ENCODE measurements at regions not wholly inside any gene's neighbourhood (a gene's known extent, or its start where the extent isn't known, plus 50 kb on each side); places are given as distances from the start of the nearest gene placed in this dataset.
"Not testable (repeated sequence)": the region's sequence is repeated elsewhere in the genome, so short reads cannot be mapped to it uniquely, and the experiment has no call there.

DNA sequence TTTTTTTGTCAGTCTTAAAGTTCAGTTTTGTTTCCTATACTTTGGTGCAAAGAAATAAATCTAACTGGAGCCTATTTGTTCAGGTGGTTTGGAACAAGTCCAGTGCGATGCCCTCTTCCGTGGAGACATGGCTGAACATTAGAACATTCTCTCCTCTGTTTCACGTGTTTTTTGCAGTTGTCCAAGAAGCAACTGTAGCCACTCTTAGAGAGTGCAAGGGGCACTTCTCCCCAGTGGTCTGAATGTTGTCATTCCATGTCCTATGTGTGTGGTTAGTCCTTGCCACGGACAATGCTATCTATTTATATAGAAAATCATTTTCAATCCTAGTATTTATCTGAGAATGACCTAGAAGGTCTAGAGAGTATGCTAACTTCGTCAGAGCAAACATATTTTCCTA lies 1232.5 kb upstream of the SEL1L start:
- no peak for DNase-seq (ENCODE audit: extremely low read depth, low read depth, low spot score)

DNA sequence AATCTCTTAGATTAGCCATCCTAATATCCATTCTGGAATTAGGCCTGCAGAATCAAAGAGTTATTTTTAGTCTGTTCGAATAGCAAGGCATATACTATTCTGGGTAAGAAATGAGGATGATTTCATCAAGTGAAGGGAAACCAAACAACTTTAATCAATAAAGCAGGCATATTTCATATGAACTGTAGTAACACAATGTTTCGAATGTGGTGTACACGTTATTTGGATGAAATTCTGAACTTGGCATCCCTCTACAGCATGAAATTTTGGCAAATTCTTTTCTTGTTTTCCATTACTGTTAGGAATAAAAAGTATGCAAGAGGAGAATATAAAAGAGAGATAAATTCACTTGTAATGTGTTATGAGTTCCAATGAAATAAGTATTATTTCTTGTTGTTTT lies 1233.3 kb upstream of the SEL1L start:
- no peak for DNase-seq (ENCODE audit: extremely low read depth, low read depth, low spot score)

DNA sequence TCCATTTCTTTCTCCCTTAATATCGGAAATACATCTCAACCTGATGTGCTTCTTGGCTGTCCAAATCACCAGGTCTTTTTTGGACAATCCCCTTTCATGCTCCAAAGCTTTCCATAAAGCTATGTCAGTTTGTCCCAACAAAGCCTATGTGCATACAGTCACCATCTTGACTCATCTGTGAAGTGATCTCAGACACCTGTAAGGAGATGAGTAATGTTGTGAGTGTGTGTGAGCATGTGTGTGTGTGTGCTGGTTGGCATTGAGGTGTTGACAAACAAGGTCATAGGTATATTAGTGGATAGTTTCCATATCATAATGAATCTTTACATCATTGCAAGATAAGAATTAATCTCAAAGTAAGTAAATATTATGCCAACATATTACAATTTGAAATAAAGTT lies 1243.3 kb upstream of the SEL1L start:
- no peak for DNase-seq (ENCODE audit: extremely low read depth, low read depth, low spot score)

- DNase-seq (ENCODE audit: extremely low read depth, low read depth, low spot score) = no peak
These were observed 1244.4 kb upstream of the SEL1L start for GRCh38 chr14:82778008-82778590.

GRCh38 chr14:82778601-82779000 lies 1244.9 kb upstream of the SEL1L start:
- no peak for DNase-seq (ENCODE audit: extremely low read depth, low read depth, low spot score)

DNA sequence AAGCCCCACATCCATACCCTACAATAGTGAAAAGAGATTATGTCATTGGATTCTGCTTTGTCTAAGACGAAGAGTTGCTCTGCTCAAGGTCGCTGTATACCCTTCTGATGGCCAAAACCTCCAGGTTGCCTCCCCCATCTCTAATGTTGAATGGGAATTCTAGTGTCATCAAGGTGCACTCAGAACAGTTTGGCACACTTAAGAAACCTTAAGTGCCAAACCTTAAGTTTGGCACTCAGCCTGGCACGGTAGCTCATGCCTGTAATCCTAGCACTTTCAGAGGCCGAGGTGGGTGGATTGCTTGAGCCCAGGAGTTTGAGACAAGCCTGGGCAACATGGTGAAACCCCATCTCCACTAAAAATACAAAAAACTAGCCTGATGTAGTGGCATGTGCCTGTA lies 1245.6 kb upstream of the SEL1L start:
- no peak for DNase-seq (ENCODE audit: extremely low read depth, low read depth, low spot score)

GRCh38 chr14:82785756-82786482 lies 1252.3 kb upstream of the SEL1L start:
- DNase-seq (ENCODE audit: extremely low read depth, low read depth, low spot score) = no peak

- DNase-seq (ENCODE audit: extremely low read depth, low read depth, low spot score) = no peak
These were observed 1252.8 kb upstream of the SEL1L start for GRCh38 chr14:82786483-82786880.

DNA sequence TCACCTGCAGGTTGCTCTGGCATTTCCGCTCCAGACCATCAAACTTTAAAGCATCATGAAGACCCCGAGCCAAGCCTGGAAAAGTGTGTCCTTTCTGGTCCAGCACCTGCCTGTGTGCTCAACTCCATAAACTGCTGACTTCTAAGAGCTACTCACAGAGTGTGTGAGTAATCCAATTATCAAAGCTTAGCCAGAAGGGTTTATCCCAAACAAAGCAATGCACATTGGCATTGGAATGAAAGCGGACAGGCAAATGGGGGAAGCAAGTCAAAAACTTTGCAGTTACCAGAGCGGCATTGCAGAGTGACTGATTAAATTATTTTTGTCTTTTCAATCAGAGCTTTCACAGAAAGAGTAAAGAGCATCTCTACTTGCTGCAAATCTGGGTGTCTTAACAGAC lies 1262.4 kb upstream of the SEL1L start:
- DNase-seq (ENCODE audit: extremely low read depth, low read depth, low spot score) = no peak

GRCh38 chr14:82798276-82798675 lies 1264.6 kb upstream of the SEL1L start:
- DNase-seq (ENCODE audit: extremely low read depth, low read depth, low spot score) = no peak

DNA sequence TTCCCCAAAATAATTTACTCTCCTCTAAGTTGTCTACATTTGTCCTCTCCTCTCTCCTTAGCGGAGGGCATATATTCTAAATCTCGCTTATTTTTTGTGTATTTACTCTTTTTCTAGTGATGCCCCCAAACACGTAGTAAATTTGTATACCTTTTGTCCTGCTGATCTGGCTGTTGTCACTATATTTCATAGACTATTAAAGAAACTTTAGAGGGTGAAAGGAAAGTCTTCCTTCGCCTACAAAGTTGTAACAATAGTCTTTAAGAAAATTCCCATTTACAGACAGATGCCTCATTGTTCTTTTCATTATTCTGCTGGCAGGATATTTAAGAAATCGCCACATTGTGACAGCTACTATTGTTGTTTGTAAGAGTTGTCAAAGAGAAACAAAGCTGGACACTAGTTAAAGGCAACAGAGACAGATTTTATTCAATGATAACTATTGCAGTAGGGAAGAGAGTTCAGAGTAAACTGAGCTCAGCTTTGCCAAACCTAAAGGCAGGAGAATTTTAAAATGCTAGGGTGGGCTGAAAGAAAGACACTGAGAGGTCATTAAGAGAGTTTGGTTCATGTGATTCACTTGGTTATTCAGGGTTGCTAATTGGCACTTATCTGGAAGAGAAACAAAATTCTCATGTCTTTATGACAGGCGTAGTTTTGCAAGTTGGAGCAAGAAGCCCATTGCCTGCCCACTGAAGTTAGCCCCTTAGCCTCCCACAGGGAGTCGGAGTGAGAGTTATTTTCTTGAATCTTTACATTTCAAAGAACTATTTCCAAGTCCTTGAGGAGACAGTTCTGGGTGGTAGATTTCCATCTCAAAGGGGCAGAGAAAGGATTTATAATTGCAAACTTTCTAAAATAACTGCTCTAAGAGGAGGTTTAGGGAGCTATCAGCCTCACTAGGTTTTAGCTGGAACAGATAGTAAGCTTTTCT lies 1272.5 kb upstream of the SEL1L start:
- DNase-seq (ENCODE audit: extremely low read depth, low read depth, low spot score) = no peak

DNA sequence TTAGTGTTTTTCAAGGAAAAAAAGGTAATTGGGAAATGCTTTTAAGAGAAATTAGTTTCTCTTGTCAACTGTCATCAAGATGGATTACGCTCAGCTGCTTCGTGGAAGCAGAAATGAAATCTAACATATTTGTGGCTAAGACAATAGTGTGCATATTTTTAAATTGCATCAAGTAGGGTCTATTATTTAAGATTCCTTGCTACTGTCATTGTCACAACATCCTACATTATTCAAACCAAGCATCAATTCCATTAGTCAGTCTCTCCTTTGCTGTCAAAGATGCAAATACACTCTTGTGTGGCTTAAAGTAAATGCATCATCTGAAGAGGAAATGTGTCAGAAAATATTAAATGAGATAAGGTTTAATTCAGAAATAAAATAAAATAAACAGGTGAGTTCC lies 1277.6 kb upstream of the SEL1L start:
- no peak for DNase-seq (ENCODE audit: extremely low read depth, low read depth, low spot score)

GRCh38 chr14:82814339-82814738 lies 1280.7 kb upstream of the SEL1L start:
- DNase-seq (ENCODE audit: extremely low read depth, low read depth, low spot score) = not testable (repeated sequence)

GRCh38 chr14:82830596-82830995 lies 1296.9 kb upstream of the SEL1L start:
- DNase-seq (ENCODE audit: extremely low read depth, low read depth, low spot score) = no peak

- no peak for DNase-seq (ENCODE audit: extremely low read depth, low read depth, low spot score)
These were observed 1302.8 kb upstream of the SEL1L start for GRCh38 chr14:82836256-82836950.

DNA sequence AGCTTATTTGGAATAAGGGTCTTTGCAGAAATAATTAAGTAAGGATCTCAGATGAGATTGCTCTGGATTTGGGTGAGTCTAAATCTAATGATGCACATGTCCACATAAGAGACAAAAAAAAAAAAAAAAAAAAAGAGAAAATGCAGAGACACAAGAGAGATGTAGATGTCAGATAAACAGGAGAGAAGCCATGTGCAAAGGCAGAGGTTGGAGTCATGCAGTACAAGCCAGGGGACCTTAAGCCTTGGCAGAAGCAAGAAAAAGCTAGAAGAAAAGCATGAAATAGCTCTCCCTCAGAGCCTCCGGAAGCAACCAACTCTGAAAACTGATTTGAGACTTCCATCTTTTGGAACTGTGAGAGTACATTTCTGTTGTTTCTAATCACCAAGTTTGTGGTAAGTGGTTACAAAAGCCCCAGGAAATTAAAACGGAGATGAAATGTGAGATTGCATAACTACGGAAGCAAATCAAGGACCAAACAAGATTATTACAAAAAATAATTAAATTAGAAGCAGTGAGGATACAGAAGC lies 1304.0 kb upstream of the SEL1L start:
- no peak for DNase-seq (ENCODE audit: extremely low read depth, low read depth, low spot score)

DNA sequence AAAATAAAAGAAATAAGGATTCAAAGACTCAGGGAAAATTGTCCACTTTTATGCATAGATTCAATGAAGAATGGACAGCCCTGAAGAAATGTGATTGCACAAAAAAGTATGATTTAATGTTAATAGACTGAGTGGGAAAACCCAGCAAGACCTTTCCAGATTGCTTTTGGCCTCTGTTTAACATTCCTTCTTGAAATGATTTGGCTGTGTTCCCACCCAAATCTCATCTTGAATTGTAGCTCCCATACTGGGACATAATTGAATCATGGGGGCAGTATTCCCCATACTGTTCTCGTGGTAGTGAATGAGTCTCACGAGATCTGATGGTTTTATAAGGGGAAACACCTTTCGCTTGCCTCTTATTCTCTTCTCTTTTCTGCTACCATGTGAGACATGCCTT lies 1316.9 kb upstream of the SEL1L start:
- DNase-seq (ENCODE audit: extremely low read depth, low read depth, low spot score) = no peak

DNA sequence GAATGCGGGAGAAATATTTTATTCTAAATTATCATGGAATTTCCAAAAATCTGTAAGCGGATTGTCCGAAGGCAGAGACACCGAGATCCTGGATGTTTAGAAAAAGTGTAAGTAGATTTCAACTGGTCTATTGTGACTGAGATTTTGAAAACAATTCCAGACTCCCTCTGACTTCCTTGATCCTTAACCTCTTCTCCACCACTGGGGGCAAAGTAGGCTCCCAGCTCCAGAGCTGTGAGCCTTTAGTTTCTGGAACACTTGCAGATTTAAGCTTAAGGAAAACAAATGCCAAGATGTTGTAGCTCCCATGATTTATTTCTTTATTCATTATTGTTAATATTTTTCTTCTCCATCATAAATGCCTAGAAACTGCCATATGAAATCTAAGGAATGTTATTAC lies 1320.5 kb upstream of the SEL1L start:
- no peak for DNase-seq (ENCODE audit: extremely low read depth, low read depth, low spot score)

DNA sequence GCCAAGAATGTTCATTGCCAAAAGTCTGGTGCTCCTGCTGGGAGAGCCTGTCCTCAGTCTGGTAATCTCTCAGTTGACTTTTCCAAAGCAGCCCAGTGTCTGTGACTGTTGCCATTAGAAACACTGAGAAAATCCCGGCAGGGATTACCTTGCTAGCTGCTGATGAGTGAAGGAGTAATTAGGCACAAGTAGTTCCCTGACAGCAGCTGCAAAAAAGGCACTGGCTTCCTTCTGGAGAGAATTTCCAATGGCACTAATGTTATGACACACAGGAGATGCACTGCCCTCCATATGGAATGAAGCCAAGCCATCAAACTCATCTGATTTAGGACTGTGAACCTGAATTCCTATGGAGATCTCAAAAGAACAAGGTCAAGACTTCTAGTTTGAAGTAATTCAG lies 1321.2 kb upstream of the SEL1L start:
- no peak for DNase-seq (ENCODE audit: extremely low read depth, low read depth, low spot score)

DNA sequence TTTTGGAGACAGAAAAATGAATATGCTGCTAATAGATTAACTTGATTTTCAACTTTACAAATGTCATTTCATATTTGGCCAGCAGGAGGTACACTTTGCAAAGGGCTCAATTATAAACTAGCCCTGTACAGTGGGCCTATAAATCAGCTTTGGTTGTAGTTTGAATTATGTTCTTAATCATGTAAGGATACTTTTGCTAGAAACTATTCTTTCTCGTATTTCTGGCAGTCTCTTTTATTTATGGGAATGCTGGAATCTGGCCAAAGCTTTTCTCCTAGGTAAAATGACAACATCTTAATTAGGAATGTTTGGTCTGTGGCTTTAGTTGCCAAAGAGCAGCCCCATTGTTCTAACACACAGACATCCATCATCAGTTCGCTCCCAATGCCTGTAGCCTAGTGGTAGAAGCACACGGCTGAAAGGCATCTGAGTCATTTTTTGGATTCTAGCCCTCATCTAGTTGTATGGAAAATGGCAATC lies 1322.3 kb upstream of the SEL1L start:
- DNase-seq (ENCODE audit: extremely low read depth, low read depth, low spot score) = no peak

DNA sequence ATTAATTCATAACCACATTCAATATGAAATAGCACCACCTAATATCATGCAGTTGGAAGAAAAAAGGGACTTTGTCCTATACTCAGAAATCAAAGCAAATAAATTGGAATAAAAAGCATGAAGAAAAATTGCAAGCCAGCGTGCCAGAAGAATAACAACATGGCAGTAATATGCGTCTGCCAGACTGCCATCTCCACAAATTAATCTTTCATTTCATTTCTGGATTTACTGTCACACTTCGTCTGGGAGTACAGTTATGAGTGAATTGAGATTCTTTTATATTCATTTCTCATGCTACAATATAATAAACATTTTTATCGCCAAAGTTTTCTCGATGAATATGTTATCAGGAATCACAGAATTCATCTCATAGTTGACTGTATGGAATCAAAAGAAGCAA lies 1327.7 kb upstream of the SEL1L start:
- no peak for DNase-seq (ENCODE audit: extremely low read depth, low read depth, low spot score)

All from glomerular endothelial cell (primary cell).